ENCODE measurements at regions not wholly inside any gene's neighbourhood (a gene's known extent, or its start where the extent isn't known, plus 50 kb on each side); places are given as distances from the start of the nearest gene placed in this dataset.

DNA sequence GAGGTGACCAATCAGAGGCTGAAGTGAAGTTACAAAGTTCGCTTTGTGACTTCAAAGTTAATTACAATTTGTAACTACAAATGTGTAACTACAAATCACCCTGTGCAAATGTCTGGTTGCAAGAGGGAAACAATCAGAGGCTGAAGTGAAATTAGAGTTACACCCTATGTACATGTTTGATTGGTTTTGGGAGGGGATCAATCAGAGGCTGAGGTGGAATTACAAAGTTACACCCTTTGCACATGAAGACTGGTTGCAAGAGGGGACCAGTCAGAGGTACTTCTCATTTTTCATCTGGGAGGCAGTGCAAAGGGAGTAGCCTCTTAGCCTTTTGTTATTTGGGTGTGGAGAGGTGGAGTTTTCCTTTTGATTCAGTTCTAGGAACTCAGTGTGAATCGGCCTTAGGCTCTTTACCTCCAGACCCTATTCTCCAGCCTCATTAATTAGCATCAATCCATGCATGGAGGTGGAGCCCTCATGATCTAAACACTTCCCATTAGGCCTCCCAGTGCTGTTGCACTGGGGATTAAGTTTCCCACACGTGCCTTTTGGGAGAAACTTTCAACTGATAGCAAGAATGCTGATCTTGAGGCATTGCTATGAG lies 291.3 kb upstream of the MTNR1B start:
- TF ChIP-seq EZH2 (IDR thresholded peaks at IDR 0.05) (no peak), POLR2AphosphoS5 (IDR thresholded peaks at IDR 0.05; ENCODE audit: borderline replicate concordance, low read depth, low read length) (no peak), FOXP2 (optimal IDR thresholded peaks at IDR 0.05; ENCODE audit: control extremely low read depth, extremely low read length, insufficient read depth) (no peak)

Measured in SK-N-MC (cell line).